HG03097 (cell line): ENCODE measurements at regions not wholly inside any gene's neighbourhood (a gene's known extent, or its start where the extent isn't known, plus 50 kb on each side); places are given as distances from the start of the nearest gene placed in this dataset.
"Not testable (repeated sequence)": the region's sequence is repeated elsewhere in the genome, so short reads cannot be mapped to it uniquely, and the experiment has no call there.

Experiments
- ATAC-seq: cut with Tn5 transposase; IDR thresholded peaks from one replicate; pipeline ENCODE4 v1.9.1; 2021; ENCODE audit not compliant: unreplicated experiment, low FRiP score

DNA sequence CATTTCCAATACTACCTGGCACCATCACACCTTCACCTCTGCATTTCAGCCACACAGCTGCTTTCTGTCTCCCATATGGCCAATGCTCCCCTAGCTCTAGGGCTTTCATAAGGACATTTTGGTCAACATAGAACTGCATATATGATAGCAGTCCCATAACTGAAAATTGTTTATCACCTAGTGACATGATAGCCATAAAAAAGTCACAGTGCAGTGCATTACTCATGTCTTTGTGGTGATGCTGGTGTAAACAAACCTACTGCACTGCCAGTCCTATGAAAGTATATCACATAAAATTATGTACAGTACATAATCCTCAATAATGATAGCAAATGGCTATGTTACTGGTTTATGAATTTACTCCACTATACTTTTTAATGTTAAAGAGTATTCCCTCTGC, 221.0 kb downstream of the NAF1 start:
- no peak for ATAC-seq

DNA sequence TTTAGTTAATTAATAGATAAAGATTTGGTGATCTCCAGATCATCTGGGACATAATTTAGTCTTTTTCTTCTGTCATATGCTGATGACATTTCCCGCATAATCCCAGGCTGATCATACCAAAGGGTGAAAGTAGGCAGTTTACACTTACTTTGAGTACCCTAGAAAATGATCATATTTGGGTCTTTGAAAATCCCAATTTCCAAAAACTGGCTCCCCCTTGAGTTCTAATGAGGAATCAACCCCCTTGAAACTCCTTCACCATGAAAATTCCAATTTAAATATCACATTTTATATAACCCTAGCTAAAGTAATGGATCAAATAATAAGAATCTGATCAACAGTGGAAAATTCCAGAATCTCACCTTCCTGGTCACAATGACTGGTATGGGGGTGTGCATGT, 223.4 kb downstream of the NAF1 start:
- ATAC-seq, result no peak

DNA sequence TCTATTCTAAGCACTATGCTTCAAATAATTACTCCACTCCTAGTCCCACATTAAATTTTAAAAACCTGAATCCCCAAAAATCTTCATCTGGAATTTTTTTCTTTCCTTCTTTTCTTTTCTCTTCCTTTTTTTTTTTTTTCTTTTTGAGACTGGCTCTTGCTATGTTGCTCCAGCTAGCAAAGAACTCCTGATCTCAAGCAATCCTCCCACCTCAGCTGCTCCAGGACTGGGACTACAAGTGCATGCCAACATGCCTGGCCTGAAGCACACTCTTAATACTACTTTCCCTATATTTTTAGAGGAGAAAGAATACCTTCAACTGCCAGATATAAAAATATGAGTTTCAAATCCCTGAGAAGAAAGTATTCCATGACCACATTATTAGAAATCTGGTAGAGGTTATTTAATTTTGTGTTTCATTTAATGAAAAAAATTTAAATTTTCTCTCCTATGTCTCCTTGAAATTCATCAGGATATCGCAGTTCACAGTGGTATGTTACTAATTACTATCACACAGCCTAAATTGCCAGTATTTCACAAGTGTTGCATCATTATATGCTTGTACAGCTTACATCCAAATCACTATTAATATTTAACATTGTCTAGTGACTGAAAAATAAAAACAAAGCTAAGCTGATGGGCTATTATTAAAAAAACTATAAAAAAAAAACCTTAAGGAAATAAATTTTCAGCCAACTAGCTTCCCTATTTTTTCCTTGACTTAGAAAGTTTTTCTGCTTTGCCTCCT, 227.8 kb downstream of the NAF1 start:
- ATAC-seq, result no peak

DNA sequence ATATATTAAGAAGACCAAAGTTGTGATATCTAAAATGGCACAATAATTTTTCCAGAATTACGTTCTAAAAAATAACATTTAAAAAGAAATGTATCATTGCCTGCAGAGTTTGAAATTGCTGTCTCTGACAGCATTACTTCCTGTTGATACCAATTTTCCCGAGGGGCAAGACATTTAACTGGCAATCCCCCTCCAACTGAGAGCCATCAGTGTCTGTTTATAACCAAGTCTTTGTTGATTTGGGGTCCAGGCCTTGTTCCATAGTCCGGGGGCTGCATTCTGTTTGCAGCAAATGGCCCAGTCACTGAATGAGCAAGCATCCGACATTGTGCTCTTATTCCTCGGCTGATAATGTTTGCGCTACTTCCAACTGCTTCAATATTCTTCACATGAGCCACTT, 231.5 kb downstream of the NAF1 start:
- ATAC-seq, result no peak

DNA sequence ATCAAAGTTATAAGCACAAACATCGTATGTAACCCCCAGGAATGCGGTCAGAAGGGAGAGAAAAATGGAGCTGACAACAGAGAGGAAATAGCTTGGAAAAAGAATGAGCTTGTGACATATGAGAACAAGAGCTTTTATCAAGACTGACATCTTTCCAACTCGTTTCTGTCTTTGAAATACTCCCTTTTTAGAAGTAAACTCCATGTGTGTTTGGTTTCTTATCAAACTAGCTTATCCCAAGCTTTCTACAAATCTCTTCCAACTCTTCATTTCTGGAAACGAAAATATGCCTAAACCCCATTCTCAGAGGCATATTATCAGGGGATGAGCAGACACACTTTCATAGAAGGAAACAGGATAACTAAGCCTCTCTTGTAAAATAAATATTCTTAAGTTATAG, 235.4 kb downstream of the NAF1 start:
- ATAC-seq, result no peak

DNA sequence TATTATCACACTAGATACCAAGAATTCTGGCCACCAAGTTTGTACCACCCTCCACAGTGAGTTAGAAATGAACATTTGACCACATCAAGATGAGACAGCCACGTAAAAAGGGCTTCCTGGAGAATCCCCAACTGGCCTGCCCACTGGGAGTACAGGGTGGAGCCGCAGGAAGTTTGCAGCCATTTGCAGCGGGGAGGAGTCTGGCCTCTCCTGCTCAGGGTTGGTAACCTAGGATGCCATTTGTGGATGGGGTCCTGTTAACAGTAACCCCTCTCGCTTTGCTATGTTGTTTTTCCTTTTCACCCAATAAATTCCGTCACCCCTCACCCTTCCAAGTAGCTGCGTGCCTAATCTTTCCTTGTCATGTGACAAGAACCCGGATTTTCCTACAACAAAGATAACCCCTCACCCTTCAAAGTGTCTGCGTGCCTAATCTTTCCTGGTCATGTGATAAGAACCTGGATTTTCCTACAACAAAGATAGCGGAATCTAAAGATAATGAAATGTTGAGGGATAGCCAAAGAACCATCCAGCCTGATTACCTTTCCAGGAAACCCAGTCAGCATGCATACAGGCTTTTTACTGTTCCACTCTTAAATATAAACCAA, 245.4 kb downstream of the NAF1 start:
- no peak for ATAC-seq

DNA sequence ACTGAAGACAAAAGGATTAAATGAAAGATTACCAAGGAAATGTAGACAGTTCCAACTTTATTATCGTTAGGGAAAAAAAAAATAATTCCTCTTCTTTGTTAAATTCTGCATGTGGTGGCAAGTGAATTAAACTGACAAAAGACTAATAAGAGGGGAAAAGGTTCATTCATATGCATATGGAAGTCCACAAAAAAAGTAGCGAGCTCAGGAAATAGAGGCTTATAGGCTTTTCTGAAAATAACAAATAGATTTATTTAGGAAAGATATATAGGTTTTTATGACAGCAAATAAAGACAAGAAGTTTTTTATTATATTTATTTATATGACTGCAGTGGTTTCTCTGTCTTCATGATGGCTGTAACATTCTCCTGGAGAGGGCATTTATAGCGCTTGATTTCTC, 246.0 kb downstream of the NAF1 start:
- no peak for ATAC-seq

DNA sequence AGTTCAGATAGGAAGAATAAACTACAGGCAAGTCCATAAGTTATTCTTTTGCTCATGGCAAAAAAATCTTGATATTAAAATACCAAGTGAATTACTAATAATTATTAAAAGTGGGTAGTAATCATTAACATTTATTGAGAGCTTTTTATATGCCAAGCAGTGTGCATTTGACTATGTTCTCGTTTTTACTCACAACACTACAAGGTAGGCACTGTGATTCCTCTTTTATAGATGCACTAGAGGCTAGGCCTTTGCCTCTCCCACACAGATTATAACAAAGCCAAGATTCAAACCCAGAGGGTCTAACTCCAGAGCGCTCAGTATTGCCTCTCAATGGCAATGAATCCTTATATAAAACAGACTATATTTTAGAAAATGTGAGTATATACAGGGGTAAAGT, 254.2 kb downstream of the NAF1 start:
- no peak for ATAC-seq

DNA sequence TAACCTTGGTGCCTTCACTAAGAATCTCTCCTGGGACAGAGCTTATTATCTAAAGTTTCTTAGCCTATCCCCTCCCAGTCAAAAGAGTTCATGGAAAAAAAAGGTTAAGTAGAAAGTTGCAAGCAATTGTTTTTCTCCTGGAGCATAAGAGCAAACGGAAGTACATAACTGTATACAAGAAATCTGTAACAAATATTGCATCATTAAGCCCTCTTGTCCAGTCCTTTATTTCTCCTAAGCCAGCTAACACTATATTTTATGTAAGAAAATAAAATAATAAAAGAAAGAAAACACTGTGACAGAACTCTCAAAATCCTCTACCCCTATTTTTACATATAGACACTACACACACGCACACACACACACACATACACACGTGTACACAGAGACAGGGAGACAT, 255.3 kb downstream of the NAF1 start:
- no peak for ATAC-seq

DNA sequence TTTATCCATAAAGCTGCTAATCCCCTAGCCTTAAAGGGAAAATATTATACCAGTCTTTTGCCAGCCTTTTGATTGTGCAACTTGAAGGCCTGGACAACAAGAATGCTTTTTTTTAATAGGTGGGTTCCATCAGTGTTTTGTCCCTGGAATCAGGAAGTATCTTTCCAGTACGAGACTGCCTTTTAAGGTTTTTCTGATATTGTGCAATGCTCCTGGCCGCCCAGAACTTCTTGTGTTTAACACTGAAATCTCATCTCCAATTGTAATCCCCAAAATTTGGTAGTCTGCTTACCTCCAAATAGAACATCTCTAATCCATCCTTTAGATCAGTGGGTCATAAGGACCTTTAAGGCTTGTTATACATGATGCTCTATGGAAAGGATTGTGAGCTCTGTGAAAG, 256.7 kb downstream of the NAF1 start:
- no peak for ATAC-seq

DNA sequence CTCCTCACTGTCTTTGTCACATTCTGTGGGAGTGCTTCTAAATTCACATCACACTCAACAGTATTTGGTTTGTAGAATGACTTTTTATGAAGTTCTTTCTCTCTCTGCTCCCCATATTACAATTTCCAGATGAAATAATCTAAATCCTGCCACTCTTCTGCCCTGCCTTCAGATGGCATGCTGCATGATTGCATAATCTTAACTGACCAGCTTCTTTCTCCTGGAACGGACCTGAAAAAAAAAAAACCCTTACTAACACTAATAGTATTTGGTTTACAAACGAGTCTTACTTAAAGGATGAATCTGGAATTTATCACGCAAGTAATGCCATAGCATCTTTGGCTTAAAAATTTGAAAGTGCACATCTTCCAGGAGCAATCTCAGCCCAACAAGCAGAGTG, 272.3 kb downstream of the NAF1 start:
- no peak for ATAC-seq

DNA sequence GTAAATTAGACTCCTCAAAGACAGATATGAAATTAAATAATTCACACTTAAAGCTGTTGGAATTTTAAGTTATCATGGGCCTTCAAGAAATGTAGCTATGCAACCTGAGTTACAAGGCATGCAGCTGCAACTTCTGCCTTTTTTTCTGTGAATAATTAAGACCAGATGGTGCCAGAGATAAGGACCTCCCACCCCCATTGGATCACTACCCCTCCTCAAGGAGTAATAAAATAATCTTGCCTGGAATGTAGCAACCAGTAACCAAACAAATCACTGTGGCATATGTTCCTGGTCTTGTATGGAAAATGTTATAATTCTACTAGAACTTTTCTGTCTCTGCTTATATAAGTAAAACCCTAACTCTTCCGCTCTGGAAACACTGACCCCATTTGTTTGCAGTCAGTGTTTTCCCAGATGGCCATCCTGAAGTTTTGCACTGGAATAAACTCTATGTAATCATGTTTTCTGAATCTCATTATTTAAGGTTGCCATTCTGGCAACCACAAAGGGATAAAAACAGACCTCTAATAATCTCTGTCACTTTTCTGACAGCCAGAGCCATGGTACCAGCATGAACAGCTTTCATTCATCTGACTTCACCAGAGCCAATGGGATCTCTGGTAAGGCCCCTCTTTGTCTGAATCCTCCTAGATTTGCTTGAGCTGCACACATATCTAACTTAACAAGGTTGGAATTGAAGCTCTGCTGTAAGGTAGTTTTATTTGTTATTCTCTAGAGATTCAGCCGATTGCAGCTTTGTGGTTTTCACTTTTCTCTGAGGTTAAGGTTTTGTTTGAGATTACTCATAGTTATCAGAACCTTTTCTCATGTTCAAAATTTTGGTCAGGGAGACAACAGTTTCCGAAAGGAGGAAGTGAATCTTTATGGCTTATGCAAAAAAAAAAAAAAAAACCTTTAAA, 274.6 kb downstream of the NAF1 start:
- ATAC-seq, result peak; percentile 99

DNA sequence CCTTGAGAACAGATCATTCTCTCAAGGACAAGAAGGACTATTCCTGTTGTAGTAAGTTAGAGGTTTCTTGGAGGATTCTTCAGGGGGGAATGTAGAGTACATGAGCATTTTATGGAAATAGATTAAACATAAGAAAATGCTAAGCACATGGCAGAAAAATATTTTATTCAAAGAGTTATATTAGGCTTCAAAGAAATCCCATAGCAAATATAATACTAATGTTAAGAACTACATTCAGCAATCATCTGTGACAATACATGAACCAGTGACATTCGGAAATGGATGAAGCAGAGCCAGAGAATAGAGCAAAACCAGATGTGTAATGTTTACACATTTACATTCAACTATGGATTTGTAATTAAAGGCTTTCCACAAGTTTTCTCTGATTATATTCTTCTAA, 288.6 kb downstream of the NAF1 start:
- no peak for ATAC-seq

DNA sequence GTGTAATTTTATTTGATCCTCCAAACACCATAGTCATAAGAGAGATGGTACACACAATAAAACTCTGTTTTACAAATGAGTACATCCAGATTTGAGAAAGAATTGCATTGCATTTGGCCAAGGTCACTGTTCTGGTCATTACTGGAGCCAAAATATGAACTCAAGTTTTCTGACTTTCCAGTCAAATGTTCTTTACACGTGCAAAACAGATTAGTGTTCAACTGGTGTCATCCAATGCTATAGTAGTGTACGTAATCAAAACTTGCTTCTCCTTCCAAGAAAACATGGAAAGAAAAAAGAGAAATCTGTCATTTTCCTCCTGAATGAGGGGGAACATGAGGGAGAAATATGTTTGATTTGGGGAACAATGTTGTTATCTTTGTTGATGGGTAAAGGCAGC, 291.9 kb downstream of the NAF1 start:
- ATAC-seq, result no peak

DNA sequence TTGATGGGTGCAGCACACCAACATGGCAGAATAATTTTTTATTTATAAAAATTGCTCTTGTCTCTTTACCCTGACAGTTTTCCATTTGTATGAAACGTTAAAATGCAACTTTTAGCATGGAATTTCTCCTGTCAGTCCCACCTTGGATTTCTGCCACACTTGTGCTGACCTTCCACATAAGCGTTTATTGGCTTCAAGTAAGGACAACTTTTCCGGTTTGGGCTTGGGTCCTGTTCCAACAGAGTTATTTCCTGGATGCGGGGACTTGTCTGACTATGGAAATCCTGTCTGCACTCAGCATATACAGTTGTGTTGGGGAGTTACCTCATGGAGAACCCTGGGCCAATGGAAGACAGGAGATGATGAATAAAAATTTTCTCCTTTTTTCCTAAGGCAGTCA, 294.7 kb downstream of the NAF1 start:
- no peak for ATAC-seq

DNA sequence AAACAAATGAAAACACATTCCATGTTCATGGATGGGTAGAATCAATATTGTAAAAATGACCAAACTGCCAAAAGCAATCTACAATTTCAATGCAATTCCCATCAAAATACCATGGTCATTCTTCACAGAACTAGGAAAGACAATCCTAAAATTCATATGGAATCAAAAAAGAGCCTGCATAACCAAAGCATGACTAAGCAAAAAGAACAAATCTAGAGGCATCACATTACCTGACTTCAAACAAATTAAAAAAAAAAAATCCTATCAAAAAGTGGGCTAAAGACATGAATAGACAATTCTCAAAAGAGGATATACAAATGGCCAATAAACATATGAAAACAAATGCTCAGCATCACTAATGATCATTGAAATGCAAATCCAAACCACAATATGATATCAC, 297.5 kb downstream of the NAF1 start:
- no peak for ATAC-seq

DNA sequence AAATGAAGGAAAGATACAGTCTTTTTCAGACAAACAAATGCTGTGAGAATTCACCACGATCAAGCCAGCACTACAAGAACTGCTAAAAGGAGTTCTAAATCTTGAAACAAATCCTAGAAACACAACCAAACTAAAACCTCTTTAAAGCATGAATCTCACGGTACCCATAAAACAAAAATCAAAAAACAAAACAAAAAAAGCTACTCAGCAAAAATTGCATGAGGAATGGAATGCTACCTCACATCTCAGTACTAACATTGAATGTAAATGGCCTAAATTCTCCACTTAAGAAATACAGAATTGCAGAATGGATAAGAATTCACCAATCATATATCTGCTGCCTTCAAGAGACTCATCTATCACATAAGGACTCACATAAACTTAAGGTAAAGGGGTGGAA, 300.1 kb downstream of the NAF1 start:
- ATAC-seq, result no peak

DNA sequence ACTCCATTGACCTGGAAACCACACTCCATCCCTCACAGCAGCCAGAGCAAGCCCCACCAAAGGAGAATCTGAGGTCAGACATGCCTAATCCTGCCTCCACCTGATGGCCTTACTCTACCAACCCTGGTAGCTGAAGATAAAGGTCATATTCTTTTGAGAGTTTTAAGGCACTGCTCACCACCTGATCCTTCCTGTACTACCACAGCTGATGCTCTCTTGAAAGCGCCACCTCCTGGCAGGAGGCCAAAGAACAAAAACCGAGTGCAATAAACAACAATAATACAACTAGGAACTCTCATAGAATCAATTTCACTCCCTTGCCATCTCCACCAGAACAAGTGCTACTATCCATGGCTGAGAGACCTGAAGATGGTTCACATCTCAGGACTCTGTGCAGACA, 301.6 kb downstream of the NAF1 start:
- ATAC-seq, result no peak

DNA sequence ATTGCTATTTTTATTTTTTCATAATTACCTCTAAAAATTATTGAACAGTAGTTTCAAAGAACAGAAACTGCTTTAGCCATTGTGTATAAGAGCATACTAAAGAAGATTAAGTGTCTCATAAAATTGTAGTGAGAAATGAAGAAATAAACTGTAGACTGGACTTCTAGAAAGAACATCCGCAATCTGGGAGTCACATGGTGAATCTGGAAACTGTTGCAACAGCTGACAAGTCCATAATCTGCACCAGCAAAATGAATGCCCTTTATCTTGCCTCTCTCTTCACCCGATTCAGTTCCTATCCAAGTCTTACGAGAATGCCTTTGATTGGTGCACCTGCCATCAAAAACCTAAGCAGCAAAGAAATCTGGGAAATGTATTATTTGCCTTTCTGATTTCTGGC, 312.9 kb downstream of the NAF1 start:
- ATAC-seq, result no peak

DNA sequence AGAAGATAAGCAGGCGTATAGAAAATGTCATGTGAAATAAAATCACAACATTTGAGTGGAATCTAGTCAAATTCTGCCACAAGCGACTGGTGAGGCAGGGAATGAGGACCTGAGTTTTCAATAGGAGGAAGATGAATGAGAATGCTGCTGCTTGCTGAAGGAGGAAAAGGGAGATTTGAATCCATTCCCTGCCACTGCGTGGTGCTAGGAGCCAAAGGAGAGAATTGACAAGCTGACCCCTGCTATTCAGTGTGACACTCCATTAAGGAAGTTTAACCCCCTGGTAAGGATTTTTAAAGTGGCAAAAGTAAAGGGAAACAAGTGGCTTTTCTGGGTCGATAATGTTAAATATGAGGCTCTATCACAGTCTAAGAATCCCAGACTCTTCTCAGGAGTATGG, 314.0 kb downstream of the NAF1 start:
- no peak for ATAC-seq

DNA sequence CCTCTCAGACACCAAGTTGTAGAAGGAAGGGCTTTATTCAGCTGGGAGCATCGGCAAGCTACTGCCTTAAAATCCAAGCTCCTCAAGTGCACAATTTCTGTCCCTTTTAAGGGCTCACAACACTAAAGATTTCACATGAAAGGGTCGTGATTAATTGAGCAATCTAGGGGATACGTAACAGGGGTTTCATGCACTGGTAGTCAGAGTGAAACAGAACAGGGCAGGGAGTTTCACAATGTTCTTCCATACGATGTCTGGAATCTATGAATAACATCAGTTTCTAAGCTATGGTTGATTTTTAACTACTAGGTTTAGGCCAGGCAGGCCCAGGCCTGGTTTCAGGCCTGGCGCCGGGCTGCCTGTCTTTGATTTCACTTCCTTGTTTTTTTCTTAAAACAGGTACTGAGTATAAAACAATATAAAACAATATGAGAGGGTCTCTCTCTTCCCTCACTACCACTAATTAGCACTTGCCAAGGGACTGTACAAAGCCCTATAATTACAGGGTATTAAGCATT, 315.4 kb downstream of the NAF1 start:
- not testable (repeated sequence) for ATAC-seq
